GM12875 (cell line): ENCODE measurements at regions not wholly inside any gene's neighbourhood (a gene's known extent, or its start where the extent isn't known, plus 50 kb on each side); places are given as distances from the start of the nearest gene placed in this dataset.
"Not testable (repeated sequence)": the region's sequence is repeated elsewhere in the genome, so short reads cannot be mapped to it uniquely, and the experiment has no call there.

Experiments
- H3K4me3 ChIP-seq: one replicate; pipeline ENCODE4 v1.5.1; 2011; ENCODE audit warnings: low read depth, low read length, control low read depth
- TF ChIP-seq, protein P1 (sequence below): IDR thresholded peaks from 2 replicates; pipeline ENCODE4 v1.5.1; 2011; ENCODE audit warnings: low read depth, mild to moderate bottlenecking, control low read depth, inconsistent platforms, low read length, moderate library complexity, borderline replicate concordance; ENCODE audit not compliant: insufficient read depth

GRCh38 chrX:40224658-40225057, 126.9 kb upstream of the BCOR start:
- no peak overlapping the region for H3K4me3 ChIP-seq
- TF ChIP-seq, protein P1, sequence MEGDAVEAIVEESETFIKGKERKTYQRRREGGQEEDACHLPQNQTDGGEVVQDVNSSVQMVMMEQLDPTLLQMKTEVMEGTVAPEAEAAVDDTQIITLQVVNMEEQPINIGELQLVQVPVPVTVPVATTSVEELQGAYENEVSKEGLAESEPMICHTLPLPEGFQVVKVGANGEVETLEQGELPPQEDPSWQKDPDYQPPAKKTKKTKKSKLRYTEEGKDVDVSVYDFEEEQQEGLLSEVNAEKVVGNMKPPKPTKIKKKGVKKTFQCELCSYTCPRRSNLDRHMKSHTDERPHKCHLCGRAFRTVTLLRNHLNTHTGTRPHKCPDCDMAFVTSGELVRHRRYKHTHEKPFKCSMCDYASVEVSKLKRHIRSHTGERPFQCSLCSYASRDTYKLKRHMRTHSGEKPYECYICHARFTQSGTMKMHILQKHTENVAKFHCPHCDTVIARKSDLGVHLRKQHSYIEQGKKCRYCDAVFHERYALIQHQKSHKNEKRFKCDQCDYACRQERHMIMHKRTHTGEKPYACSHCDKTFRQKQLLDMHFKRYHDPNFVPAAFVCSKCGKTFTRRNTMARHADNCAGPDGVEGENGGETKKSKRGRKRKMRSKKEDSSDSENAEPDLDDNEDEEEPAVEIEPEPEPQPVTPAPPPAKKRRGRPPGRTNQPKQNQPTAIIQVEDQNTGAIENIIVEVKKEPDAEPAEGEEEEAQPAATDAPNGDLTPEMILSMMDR = no peak

DNA sequence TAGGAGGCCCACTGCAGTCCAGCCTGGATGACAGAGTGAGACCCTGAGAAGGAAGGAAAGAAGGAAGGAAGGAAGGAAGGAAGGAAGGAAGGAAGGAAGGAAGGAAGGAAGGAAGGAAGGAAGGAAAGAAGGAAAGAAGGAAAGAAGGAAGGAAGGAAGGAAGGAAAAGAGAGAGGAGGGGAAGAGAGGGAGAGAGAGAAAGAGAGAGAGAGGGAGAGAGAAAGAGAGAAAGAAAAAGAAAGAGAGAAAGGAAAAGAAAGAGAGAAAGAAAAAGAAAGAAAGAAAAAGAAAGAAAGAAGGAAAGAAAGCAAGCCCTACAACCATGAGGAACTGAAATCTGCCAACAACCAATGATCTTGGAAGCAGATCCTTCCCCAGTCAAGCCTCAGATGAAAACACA, 124.9 kb upstream of the BCOR start:
- not testable (repeated sequence) for H3K4me3 ChIP-seq

GRCh38 chrX:40213092-40213491, 115.3 kb upstream of the BCOR start:
- TF ChIP-seq, protein P1 = no peak

GRCh38 chrX:40209951-40210617, 112.3 kb upstream of the BCOR start:
- TF ChIP-seq, protein P1 = no peak
- no peak overlapping the region for H3K4me3 ChIP-seq

More at GRCh38 chrX:40213092-40213491, 115.3 kb upstream of the BCOR start:
- no peak overlapping the region for H3K4me3 ChIP-seq

- TF ChIP-seq, protein P1 = no peak
- no peak overlapping the region for H3K4me3 ChIP-seq
Observed at GRCh38 chrX:40207626-40208025, 109.9 kb upstream of the BCOR start.

DNA sequence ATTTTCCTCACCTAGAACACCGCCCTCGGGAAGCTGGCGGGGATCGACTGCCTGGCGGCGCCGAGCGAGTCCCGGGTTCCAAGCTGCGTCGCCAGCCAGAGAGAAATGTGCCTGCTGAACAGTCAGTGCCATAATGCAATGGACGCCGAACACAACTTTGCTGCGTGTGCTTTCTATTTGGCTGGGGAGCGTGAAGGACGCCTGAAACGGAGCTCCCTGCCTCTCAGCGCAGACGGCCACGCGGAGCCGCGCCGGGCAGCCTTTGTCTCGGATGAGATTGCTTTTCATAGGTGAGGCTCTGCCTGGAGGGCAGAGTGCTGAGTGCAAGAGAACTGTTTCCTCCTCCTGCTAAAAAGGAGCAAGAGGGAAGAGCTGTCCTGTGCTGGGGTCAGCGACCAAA, 107.7 kb upstream of the BCOR start:
- TF ChIP-seq, protein P1 = no peak
- no peak overlapping the region for H3K4me3 ChIP-seq

- TF ChIP-seq, protein P1 = no peak
- H3K4me3 ChIP-seq = no peak overlapping the region
Observed at GRCh38 chrX:40202456-40202855, 104.7 kb upstream of the BCOR start.
